ENCODE measurements at regions not wholly inside any gene's neighbourhood (a gene's known extent, or its start where the extent isn't known, plus 50 kb on each side); places are given as distances from the start of the nearest gene placed in this dataset.
"Not testable (repeated sequence)": the region's sequence is repeated elsewhere in the genome, so short reads cannot be mapped to it uniquely, and the experiment has no call there.

DNA sequence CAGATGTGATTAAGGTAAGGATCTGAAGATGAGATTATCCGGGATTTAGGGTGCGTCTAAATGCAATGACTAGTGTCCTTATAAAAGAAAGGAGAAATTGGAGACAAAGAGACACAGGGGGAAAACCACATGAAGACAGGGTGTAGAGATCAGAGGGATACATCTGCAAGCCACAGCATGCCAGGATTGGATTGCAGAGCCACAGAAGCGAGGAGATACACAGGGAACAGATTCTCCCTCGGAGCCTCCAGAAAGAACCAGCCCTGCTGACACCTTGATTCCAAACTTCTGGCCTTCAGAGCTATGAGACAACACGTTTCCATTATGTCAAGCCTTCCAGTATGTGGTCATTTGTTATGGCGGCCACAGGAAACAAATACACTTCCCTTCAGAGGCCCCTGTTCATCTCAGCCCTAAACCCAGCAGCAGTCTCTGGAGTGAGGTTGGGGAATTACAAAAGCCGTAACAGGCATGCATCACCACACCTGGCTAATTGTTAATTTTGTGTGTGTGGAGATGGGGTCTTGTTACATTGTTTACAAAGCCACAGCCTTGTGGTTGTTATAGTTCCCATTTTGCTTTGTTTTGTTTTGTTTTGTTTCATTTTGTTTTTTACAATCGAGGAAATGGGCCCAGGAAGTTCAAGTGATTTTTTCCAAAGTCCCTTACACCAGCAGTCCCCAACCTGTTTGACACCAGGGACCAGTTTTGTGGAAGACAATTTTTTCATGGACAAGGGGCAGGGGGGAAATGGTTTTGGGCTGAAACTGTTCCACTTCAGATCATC is 51.6 kb upstream of the LYRM9 start:
- DNase-seq (ENCODE audit: low spot score): no peak

DNA sequence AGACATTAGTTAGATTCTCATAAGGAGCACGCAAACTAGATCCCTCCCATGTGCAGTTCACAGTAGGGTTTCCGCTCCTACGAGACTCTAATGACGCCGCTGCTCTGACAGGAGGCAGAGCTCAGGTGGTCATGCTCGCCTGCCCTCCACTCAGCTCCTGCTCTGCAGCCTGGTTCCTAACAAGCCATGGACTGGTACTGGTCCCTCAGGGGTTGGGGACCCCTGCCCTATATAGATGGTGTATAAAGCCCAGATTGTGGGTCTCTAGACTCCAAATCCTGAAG is 52.1 kb upstream of the LYRM9 start:
- DNase-seq (ENCODE audit: low spot score): no peak

DNA sequence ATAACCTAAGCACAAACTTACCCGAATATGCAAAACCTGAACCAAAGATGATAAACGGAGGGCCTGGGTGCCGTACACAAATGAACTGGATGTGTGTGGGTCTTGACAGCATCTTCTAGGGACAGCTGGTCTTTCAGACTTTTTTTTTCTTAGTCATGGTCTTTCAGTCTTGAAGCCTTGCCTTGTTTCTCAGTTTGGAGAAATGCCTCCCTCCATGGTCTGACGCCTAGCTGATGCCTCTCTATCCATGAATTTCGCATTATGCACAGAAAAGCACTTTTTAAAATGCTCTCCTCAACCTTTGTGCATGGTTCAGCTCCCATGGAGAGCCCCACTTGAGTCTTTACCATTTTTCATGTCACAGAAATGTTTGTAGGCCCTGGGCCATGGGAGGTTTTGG is 52.8 kb upstream of the LYRM9 start:
- no peak for DNase-seq (ENCODE audit: low spot score)

DNA sequence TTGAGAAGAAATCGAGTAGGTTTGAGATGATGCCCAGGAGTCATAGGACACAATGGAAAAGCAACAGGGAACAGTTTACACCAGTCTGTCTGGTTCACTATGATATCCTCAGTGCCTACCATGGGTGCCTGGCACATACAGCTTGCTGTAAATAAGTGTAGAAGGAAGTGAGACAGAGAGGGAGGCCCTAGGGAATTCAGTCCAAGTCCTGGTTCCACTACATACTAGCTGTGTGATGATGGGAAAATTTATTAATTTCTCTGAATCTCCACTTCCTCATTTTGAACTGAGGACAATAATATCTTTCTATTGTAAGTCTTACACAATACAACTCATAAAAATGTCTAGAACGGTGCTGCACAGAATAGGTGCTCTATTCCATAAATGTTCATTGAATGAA is 53.3 kb upstream of the LYRM9 start:
- DNase-seq (ENCODE audit: low spot score): no peak

DNA sequence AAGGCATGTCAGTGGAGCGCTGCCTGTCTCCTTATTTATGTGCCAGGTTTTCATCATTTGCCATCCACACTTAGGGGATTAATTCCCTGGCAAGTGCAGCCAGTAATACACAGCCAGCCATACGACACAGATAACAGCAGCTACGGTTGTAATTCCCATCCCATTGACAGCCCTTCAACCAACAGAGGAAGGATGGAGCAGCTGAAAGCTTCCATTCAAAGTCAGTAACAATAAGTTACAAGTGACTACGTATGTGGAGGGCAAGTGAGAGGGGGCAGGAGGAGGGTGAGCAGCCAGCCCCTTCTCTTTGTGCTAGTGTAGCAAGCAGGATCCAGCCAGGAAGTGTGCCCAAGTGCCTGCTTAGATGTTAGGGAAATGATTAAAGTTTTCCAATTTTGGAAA is 53.8 kb upstream of the LYRM9 start:
- no peak for DNase-seq (ENCODE audit: low spot score)

DNA sequence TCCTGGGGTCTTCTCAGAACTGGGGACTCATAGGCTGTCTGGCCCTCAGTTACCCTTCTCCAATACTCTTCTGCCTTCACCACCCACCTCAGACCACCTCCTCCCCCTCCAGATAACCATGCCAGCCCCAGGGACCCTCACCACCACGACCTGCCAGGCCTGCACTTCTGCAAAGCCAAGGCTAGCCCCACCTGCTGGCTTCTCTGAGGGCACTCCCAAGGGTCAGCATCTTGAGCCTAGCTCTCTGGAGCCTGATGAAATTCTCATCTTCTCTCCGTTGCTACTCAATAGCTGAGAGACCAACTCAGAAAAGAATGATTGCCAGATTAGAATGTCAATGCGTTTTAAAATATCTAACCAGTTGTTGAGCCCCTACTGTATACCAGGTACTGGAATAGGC is 56.1 kb upstream of the LYRM9 start:
- DNase-seq (ENCODE audit: low spot score): no peak

DNA sequence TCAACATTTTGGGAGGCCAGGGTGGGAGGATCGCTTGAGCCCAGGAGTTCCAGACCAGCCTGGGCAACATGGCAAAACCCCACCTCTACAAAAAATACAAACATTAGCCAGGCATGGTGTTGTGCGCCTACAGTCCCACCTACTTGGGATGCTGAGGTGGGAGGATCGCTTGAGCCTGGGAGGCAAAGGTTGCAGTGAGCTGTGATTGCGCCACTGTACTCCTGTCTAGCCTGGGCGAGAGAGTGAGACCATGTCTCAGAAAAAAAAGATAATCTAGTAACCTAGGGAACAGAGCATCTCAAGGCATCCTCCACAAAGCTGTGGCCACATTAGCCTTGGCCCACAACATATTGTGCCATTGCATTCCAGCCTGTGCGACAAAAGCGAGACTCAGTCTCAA is 57.1 kb upstream of the LYRM9 start:
- not testable (repeated sequence) for DNase-seq (ENCODE audit: low spot score)

DNA sequence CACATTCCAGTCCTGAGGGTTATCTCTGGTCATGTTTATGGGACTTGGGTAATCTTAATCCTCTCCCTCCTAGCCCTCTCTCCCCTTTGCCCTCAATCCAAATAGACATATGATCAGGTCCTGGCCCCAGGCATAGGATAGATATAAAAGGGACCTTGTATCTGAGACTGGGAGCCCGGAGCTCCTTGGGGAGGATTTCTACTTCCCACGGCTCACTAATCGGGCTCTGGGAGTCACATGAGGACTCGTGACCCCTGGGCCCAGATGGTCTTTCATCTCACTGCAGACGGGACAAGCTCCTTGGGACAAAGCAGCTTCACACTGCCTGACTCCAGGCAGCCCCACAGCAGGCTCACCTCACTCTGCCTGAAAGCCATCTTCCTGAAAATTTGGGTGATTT is 57.8 kb upstream of the LYRM9 start:
- DNase-seq (ENCODE audit: low spot score): no peak

DNA sequence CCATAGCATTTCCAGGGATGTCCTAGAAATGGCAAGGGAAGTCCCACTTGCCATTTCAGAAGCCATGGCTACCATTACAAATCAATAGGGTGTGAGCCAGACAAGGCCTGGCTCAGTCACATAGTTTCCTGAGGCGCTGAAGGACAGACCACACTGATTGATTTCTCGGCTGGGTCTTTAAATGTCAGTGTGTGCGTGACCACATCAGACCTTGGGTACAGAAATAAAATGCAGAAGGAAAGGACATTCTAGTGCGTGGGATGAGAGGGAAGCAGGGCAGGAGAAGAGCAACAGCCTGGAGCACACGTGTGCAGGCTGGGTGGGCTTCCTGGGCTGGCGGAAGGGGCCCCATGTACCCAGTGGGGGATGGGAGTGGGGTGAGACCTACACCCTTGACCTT is 58.7 kb upstream of the LYRM9 start:
- DNase-seq (ENCODE audit: low spot score): no peak

DNA sequence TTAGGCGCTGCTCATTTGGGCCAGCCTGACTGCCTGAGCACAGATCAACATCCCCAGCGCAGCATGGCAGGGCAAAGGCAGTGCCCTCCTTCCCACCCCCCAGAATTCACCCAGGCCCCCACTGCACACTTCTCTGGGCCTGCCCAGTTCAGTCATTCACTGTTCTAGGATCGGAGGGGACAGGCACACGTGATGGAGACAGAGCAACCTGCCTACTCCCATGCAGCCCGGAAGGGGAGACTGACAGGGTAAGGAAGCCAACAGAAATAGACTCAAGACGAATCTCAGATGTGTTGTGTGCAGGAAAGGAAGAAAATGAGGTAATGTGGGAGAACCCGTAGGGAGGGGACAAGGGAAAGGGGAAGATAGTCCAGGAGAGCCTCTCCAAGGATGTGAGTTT is 59.2 kb upstream of the LYRM9 start:
- DNase-seq (ENCODE audit: low spot score): no peak

DNA sequence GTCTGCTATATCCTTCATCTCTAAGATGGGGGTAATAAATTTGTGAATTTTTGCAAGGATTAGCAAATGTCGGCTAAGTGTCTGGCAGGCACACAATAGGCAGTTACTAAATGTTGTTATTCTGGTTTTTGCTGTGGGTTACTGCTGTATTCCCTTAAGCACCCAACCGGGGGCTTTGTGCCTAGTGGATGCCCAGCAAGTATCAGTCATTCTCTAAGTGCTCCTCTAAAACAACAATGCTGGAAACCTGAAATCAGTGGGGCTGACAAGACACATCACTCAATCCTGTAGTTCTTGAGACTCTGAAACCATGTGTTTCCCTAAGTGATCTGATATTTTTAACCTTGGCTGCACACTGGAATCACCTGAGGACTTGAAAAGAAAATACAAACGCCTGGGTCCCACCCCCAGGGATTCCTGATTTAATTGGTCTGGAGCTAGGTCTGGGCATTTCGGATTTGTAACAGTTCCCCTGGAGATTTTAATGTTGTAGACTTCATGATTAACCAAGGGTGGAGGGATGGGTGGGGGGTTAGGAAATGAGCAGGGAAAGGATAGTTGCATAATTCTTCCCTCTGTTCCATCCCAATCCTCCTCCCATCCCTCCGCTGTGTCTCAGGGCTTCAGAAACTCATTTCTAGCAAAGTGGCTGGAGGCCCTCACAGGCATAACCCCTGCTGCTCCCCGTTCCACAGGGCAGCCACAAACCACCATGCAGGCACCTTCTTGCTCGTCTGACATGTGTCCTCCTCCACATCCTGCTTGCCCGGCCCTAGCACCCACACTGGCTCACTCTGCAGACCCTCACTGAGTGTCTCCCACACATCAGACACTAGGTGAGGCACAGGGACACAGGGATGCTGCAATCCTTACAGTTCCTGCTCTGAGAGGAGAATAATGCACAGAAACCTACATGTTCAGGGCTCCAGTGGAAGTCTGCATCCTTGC is 61.7 kb upstream of the LYRM9 start:
- no peak for DNase-seq (ENCODE audit: low spot score)

DNA sequence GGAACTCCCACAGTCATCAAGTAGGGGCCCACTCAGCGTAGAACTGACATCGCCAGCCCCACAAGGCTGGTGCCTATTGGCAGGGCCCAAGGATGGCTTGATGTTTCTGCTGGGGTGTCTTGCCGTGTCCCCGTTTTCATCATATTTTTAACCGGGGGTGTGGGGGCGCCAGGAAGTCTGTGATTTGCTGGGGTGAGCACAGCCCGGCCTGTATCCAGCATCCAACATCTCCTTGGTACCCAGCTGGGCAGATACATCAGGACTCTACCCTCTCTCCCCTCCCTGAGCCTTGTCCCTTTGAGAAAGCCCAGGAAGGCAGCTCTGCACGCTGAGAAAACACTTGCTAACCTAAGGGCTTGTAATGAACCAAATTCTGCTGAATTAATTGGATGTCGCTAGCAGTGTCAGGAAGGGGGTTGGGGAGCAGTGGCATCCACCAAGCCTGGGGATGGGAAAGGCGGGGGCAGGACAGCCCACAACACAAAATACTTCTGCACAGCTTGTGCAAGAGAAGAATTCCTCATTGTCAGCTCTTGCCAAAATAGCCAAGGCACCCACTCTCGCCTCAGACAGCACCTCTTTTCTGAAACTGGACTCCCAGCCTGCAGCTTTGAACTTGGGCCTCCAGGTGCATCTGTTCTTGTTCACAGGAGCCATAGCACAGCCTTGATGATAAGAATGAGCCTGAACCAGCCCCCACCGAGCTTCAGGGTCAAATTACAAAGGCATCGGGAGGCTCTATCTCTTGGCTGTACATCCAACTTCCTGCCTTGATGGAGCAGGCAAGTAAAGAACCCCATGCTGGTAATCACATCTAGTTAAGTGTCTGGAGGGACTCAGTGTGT is 63.7 kb upstream of the LYRM9 start:
- DNase-seq (ENCODE audit: low spot score): peak; percentile 56

DNA sequence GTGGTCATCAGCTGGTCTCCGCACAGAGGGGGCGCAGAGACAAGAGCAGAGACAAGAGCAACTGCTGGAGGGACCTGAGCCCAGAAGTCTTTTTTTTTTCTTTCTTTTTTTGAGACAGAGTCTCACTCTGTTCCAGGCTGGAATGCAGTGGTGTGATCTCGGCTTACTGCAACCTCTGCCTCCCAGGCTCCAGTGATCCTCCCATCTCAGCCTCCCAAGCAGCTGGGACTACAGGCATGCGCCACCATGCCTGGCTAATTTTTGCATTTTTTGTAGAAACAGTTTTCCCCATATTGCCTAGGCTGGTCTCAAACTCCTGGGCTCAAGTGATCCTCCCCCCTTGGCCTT is 64.3 kb upstream of the LYRM9 start:
- DNase-seq (ENCODE audit: low spot score): not testable (repeated sequence)

DNA sequence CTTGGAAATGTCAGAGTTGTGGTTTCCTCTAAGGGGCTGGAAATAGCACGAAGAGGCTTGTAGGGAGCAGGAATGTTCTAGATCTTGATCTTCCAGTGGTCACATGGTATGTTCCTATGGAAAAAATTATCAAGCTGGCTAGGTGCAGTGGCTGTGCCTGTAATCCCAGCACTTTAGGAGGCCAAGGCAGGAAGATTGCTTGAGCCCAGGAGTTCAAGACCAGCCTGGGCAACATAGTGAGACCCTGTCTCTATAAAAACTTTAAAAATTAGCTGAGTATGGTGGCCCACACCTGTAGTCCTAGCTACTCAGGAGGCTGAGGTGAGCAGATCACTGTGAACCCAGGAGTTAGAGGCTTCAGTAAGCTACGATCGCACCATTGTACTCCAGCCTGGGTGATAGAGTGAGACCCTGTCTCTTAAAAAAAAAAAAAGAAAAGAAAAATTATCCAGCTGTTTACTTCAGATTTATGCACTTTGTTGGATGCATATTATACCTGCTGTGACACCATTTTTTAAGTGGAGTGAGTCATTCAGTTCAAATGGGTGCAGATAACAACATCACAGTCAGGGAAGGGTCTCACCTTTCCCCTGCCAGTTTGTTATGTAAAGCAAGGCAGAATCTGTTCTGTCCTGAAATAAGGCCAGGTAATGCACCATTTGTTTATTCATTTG is 65.7 kb upstream of the LYRM9 start:
- no peak for DNase-seq (ENCODE audit: low spot score)

DNA sequence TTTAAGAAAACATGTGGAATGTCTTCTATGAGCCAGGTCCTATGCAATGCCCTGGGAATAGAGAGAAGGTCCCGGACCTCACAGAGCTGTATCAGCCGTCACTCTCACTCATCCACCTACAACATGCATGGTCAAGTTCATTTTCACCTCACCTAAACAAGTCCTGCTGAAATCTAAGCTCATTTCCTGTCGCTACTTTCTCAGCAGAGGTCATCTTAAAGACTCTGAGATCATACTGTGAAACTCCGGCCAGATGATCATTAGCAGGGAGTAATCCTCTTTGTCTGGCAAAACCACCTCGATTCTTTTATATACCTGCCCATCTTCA is 66.2 kb upstream of the LYRM9 start:
- DNase-seq (ENCODE audit: low spot score): no peak

DNA sequence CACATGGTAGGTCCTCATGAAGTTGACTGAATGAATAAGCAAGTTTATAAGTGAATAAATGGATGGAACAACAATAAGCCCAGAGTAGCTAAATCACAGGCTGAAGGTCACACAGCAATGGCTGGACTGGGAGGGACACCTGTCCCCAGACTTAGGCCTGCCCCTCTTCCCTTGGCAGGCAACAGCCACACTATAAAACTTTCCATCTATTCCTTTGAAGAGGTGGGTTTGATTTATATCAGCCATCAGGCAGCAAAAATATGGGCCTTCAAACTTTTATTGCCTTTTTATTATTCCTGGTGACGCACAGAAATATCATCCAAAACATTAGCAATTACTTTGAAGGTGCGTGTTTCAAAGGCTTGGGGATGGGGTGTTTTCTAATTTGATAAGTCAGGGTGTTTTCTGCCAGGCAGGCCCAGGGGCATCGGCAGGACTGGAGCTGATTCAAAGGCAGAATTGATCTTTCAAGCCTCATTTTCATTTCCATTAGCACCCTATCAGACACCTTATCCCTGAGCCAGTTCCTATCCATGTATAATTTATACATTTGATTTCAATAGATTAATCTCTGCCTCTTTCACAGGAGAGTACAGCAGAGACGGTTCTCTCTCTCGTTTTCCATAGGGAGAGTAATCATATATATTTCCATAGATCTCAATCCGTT is 67.2 kb upstream of the LYRM9 start:
- DNase-seq (ENCODE audit: low spot score): no peak

DNA sequence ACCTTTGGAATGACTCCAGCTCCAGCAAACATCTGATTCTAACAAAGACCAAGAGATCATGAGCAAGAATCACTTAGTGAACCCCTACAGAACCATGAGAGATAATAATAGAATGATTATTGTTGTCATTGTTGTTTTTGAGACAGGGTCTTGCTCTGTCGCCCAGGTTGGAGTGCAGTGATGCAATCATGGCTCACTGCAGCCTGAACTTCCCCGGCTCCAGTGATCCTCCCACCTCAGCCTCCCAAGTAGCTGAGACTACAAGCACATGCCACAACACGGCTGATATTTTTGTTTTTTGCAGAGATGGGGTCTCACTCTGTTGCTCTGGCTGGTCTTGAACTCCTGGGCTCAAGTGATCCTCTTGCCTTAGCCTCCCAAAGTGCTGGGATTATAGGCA is 69.4 kb upstream of the LYRM9 start:
- not testable (repeated sequence) for DNase-seq (ENCODE audit: low spot score)

DNA sequence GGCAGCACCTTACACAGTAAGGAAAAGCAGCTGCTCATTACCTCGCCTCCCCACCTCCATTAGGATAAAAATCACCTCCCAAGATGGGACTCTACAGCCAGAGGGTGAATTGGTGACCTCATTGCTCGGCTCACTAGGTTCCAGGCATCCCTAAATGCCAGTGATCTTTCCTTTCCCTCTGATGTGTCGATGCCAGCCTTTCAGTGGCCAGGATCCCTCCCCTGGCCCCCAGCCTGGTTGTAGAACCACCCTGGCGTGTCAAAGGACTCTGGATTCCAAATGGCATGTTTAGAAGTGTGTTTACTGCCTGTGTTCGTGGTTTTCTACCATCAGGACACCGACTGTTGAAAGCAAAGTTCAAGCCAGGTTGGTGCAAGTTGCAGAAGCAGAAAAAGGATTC is 72.1 kb upstream of the LYRM9 start:
- DNase-seq (ENCODE audit: low spot score): no peak

DNA sequence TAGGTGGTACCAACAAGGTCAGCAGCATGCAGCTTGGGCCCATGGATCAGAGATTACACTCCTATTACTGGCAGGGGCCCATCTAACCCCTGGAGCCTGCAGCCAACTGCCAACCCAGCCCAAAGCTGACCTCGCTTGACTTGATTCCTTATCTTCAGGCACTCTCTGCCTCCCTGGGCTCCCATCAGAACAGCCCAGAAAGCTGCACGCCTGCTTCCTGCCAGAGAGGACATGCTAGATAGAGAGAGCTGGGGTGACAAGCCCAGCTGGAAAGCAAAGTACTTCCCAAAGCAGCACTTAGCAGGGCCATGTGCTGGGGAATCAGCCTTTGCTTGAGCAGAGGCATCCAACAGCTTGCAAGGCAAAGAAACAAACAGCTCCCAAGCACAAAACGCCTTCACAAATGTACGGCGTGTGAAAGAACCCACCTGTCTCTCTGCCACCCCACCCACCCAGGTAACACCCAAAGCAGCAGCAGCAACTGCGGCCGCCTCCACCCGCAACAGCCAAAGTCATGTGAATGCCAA is 74.2 kb upstream of the NLK start:
- no peak for DNase-seq (ENCODE audit: low spot score)

DNA sequence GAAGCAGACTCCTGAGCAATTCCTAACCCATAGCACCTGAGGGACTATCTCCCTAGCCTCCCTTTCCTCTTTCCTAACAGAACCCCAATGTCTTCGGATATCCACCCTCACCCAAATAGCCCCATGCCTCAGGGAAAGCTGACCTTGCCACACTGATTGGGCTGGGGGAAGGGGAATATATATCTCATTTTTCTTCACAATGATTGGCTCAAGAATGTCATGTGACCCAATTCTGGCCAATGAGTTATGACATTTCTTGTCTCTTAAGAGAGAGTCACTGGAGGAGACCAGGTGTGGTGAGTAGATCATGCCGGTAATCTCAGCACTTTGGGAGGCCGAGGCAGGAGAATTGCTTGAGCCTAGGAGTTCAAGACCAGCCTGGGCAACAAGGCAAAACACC is 71.9 kb upstream of the NLK start:
- no peak for DNase-seq (ENCODE audit: low spot score)

DNA sequence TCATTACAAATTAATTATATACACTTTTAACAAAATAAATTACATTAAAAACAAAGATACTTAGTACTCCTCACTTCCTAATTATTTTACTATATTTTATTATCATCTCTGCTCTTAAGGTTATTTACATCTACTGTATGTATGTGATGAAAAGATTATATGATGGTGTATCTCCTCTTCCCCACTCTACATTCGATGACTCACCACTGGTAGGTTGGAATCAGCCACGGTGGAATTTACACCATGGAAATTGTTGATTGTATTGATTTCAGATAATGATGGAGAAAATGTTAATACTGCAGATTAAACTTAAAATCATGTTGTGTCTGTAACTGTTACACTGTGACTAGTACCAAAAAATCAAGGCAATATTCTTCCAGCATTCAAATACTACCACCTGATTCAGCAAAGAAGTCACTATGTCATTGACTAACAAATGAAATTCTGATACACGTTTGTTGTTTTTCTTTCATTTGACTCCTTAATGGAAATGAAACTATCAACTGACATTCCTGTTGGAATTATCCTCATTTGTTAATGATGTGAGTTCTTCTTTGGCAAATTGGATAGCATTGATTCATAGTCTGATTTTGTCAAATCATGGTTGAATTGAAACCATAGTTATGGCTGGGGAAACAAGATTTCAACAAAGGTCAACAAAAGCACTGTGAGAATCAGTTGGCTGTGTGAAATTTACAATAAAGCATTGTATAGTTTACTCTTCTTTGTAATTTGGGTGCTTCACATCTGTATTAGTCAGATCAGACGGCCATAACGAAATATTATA is 69.0 kb upstream of the NLK start:
- DNase-seq (ENCODE audit: low spot score): no peak

Measured in GM03348 (cell line).